HPDE6-E6E7 (cell line): ENCODE measurements at regions not wholly inside any gene's neighbourhood (a gene's known extent, or its start where the extent isn't known, plus 50 kb on each side); places are given as distances from the start of the nearest gene placed in this dataset.
"Not testable (repeated sequence)": the region's sequence is repeated elsewhere in the genome, so short reads cannot be mapped to it uniquely, and the experiment has no call there.

Experiments used
- DNase-seq: peaks from one replicate; pipeline ENCODE4 v3.0.0; 2011; ENCODE audit warnings: missing footprints; ENCODE audit errors: extremely low spot score

DNA sequence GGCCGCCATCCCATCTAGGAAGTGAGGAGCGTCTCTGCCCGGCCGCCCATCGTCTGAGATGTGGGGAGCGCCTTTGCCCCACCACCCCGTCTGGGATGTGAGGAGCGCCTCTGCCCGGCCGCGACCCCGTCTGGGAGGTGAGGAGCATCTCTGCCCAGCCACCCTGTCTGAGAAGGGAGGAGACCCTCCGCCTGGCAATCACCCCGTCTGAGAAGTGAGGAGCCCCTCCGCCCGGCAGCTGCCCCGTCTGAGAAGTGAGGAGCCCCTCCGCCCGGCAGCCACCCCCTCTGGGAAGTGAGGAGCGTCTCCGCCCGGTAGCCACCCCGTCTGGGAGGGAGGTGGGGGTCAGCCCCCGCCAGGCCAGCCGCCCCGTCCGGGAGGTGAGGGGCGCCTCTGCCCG is 194.2 kb upstream of the FBXL4 start:
- DNase-seq: not testable (repeated sequence)

DNA sequence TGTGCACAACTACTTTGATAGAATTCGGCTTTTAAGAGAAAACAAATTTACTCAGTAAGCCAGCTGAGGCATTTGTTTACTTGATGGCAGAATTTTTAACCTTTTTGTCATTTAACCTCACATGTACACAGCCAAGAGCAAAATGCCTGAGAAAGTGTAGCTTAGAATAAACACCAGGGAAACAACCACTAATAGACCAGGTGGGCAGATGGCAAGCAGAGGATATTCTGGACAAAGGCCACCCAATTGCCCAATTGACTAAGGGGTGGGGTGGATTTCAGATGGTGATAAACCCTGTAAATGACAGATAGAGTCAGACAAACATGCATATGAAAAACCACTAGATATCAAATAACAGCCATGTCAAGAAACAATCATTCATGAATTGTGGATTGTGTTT is 190.7 kb upstream of the FBXL4 start:
- no peak for DNase-seq

DNA sequence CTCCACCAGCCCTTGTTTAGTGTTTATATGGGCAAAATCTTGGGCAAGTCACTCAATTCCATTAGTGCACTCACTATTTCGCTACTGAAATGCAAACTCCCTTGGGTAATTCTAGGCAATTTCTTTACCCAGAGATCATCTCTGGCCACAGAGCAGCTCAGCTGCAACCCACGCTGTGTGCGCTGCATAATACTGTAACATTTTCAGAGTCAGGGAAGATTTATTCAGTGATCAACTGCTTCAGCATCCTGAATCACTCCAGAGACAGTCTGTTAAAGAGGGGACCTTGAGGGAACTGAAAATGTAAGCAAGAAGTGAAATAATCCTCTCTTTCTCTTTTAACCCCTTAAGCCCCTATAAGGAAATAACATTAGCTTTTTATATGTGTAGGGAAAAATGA is 189.6 kb upstream of the FBXL4 start:
- no peak for DNase-seq

DNA sequence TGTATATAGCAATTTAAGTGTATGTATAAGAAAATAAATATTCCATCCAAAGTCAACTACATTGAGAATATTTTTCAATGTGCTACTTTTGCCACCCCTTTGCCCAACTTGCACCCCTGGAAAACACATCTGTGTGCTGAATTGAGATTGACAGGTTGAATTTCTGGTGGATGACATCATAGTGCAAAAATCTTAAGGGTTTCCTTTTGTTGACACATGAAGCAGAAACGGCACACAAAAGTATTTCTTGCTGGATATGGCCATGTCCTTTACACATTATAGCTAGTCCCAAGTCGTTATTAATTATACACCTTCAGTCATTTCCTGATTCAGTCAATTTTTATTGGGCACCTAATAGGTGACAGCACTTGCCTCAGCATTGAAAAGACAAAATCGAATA is 188.7 kb upstream of the FBXL4 start:
- no peak for DNase-seq

DNA sequence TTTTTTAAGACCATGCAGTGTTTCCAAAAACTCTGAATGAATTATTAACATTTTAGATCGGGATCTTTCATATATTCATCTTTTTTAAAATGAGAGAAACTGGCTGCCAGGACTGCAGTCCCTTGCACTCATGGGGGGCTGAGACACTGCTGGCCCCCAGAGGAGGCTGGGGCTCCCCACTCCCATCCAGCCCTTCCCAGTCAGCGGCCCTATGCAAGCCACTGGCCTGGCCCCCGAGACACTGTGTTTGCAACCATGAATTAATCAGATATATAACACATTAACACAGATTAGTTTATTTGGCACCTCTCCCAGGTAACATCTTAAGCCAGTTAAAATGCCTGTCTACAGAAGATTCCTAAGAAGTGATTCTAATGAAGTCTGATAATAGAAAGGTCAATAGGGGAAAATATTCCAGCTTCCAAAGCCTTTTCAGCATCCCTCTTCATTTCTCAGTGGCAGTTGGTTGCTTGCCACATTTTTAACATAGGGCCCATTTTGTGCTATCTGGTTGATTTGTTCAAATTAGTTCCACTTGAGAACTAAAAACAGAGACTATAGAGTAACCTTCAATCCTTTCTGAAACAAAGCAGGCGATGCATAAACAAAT is 184.4 kb upstream of the FBXL4 start:
- no peak for DNase-seq

DNA sequence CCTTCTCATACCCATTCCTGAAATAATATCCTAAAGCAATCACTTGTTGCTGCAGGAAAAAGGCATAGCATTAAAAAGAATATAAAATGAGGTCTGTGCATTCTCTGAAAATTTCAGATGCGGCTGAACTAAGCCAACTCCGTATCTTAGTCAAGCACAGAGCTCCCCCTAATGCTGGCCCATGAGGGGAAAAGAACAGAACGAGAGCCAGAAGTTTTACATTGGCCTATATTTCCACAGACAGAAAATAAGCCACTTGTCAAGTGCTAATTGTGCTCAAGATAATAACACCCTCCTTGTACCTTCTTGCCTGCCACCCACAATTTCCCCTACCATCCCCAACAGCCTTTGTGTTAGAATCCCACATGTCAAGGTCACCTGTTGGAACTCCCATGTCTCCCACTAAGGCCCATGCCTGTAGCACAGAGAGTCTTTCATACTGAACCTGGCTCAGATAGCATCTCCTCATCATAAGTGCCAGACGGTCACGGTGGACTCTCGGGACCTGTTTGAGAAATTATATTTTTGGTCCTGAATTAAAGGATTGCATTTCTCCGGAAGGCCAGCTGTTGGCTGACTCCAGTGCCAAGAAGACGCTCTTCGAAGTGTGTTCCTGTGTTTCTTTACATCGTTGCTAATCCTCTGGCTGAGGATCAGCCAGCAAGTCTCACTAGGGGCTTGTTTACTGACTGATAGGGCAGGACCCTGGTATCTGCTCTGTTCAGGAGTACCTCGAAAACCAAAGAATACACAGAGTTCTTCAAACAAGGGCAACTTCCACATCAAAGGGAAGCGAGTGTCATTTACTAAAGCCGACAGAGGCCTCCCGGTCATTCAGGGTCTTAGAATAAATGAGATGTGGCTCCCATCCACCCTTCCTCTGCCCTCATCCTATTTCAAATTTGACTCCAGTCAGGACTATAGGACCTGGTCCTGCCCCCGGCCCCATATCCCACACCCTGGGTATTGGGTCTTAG is 183.4 kb upstream of the FBXL4 start:
- DNase-seq: no peak

DNA sequence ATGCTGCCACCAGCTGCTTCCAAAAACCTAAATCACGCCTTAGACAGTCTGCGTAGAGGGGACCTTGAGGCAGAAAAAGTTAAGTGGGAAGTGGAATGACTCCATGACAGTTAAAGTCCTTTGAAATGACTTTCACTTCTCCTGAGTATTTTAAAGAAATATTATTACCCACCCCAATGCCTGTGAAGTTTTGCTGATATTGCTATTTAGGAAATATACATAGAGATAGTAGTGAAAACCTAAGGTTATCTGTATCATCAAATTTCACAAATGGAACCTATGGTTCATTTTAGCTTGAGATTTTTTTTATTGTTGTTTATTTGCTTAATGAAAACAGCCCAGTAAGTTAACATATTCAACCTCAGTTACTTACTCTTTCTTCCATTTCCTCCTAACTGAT is 182.1 kb upstream of the FBXL4 start:
- no peak for DNase-seq

DNA sequence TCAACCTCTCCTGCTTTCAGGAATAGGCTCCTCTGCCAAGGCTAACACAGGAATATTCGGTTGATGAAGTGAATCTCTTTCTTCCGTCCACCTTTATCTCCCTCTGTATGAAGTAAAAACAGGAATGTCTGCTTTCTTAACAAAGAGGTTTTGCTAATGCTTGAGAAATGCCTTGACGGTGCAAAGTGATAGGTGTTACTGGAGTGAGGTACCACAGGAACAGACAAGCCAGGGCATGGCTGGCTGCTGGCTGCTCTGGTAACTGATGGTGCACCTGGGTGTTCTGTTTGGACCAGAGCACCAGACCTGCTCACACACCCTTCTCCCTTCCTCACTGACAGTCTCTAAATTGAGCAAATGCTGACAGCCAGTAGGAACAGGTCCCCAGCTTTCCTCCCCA is 174.0 kb upstream of the FBXL4 start:
- DNase-seq: peak; percentile 15

DNA sequence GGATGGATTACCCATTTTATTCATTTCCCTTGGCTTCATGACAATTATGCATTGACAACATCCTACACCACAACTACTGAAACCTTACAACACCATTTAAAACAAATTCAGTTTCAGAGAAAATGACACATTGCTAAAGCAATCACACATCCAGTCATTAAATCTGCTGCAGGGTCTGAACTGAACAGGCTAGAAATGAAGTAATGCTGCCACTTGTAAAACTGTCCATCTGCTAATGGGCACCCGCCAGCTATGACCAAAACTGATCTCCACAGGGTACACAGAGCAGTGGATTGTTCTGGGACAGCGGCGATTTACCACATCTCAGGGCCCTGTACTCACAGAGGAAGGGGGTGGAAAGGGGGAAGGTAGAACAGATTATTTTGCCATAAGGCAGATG is 172.9 kb upstream of the FBXL4 start:
- no peak for DNase-seq

DNA sequence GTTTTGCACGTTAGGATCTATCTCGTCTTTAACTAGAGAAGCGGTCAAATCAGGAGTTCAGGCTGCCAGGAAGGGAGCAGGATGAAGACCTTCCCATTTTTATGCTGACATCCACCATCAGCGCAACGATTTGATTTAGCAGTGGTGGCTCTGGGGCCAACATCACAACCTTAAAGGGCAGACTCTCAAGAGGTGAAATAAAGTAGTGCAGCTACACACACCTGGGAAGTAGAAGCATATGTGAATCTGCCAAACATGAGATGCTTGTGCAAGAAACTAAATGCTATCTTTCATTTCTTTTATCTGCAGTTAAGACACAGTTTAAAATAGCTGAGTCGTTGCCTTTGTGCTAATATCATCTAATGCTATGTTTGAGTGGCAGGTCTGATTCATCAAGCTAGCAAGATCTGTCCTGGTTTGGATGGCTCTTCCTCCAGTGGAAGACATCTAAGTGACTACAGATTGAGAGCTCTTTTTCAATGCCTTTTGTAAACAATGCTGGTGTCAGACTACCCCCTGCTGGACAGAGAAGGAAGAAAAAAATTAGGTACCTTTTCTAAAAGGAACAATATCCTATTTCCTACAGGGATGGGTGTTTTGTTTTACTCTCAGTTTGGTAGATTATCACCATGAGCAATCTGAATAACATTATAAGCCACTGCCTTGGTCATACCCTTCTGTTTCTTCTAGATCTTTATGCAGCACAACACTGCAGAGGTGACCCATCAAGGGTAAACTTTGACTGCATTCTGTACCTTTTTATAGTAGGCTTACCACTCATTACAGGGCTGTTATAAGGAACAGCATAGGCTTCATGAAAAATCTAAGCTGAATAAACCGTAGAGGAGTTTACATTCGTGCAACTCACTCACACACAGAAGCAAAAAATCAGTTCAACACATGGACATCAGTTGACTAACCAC is 171.6 kb upstream of the FBXL4 start:
- DNase-seq: peak; percentile 14

DNA sequence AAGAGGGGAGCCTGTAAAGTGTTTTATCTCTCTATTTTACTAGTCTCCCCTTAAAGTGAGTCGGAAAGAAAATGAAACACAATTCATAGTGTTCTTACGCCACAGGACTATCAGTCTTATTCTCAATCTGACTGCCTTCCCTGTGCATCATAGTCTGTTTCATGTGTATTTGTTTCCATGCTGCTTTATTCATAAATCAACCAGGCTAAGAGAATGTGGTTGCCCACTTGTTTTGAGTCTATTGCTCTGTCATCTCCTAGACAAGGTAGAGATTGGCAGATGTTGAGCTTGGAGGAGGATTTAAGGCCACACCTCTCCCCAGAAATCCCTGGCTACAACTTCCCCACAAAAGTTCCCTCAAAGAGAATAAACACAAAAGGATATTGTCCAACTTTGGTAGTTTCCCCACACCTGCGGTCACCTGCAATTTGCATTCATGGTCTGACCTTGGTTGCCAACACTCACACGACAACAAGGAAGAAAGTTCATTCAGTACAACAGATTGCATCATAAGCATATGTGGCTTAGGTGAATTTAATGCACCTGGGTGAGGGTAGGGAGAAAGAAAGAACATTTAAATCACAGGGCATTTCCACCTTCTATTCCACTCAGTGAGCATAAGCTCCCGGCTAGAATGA is 167.1 kb upstream of the FBXL4 start:
- DNase-seq: no peak

DNA sequence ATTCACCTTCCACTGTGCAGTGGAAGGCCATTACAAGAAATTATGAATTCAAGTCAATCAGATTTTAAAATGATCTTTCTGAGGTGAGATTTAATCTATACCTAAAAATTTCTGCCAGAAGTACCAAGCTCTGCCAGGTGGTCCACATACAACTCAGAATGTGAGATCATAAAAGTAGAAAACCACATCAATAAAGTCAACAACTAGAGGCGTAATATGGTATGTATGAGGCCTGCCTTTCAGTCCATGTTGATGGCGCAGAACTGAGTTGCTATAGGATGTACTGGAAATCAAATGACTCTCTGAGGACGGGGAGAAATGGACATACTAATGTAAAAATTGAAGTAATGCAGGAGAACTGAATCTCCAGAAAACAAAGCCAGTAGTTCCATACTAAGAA is 163.8 kb upstream of the FBXL4 start:
- no peak for DNase-seq

DNA sequence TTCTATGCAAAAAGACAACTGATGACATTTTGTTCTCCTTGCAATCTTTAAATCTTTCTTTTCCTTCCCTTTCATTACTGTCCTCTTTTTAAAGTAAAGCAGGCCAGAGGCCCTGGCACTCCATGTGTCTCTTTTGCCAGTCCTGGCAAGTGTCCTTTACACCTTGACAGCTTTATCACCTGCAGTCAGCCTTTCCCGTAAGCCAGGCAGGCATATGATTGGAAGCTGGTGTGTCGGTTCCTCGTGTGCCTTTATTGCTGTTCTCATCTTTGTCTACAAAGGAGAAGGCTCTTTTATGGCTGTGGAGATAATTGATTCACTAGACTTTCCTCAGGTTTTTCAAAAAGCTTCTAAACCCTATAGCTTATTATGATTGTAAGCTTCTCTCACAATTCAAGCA is 162.3 kb upstream of the FBXL4 start:
- no peak for DNase-seq

DNA sequence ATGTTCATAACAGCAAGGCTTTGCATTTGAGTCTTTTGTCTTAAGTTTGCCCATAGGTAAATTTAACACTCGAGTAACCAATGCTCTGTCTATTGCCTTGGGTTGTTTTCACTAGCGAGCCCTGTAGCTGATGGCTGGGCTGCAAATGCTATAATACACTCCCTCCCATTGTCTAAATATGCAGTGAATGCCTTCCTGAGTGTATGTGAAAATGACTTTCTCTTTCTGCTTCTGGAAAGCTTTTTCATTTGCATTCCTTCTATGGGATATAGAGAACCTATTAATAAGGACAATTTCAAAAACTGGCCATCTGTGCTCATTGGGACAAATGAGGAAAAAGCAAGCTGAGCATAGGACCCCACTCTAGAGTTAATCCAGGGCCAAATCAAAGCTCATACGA is 156.5 kb upstream of the FBXL4 start:
- DNase-seq: no peak

DNA sequence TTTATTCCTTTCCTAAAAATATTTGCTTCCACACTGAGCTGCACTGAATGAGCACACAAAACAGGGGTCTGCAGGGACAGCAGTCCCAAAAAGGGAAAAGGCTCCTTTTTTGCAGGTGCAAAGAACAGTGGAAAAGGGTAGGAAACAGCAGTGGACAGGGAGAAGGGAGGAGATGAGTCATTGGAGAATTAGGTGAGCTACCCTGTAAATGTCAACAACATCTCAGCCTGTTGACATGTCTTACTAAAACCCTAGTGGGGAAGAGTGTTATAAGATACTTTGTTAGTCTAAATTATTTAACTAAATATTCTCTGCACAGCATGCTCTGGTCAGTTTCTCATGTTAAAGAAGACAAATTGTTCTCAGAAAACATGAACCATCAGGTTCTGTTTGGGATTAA is 151.5 kb upstream of the FBXL4 start:
- no peak for DNase-seq

DNA sequence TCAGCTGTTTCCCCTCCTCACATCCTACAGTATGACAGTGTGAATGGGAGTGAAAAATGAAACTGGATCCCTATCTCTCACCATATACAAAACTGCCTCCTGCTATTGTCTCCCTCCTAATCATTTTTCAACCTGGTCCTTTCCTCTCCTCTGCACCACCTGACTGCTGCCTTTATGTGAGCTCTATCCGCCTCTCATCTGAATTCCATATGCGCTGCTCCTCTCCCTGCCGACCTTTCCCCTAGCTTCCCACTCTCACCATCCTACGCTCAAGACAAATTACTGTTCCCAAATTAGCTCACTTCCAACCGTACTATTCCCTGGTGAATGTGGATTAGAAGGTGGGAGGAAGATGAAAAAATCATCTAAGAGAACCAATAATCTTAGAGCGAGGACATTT is 148.4 kb upstream of the FBXL4 start:
- no peak for DNase-seq

DNA sequence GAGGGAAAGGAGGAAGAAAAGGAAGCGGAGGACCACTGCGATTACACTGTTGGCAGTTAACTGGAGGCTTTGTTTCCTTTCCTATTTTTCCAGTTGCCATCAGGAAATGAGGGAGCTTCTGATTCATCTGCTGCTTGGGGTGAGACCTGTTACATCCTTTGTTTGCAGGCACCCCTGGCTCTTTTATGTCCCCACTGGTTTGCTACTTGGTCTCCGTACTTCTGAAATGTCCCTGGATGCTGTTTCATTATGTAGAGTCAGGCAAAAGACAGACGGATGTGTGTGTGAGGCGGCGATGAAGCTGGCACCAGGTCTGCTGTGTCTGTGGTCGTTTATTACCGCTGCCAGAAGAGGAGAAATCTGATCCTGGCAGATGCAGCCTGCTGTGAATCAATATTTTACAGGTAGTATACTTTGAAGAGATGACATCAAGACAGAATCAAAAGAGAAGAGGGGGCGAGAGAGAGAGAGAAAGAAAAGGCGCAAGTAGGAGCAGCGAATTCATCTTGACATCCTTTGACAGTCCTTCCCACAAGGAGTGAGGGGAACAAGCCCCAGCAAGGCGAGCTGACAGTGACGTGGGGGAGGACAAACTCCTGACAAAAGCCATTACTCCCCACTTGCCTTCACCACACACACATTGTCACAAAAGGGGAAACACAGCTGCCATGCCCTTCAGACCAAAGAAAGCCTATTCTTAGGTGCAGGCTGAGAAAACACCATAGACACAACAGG is 145.9 kb upstream of the FBXL4 start:
- DNase-seq: no peak

DNA sequence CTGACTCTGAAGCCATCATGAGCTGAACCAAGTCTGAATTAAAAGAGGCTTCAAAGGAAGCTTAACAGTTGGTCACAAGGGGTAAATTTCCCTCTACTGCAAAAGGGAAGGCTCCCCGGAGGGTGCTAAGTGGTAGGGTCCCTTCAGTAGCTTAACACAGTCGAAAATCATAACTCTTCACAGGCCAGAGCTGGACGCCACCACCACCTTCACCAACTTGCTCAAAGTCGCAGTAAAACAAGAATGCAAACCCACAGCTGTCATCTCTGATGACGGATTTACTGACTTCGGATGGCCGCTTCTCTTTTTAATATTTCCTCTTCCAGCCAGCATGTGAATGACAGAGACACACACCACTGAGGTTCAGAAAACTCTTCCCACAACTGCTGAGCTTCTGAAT is 144.7 kb upstream of the FBXL4 start:
- no peak for DNase-seq

DNA sequence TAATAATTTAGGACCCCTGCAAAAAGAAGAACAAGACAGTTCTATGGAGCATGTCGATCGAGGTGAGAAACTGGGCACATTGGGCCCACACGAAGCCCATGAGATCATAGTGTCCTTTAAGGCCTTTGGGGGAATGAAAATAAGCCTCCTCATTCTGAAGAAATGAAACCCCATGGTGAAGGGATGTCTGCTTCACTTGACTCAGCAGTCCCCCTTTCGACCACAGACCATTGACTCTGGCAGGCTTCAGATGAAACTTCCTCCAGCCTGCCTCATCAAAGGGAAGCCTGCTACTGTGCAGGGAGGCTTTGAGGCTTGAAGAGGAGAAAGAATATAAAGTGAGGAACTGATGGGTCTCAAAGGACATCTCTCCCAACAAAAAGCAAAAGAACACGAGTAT is 144.2 kb upstream of the FBXL4 start:
- DNase-seq: no peak

DNA sequence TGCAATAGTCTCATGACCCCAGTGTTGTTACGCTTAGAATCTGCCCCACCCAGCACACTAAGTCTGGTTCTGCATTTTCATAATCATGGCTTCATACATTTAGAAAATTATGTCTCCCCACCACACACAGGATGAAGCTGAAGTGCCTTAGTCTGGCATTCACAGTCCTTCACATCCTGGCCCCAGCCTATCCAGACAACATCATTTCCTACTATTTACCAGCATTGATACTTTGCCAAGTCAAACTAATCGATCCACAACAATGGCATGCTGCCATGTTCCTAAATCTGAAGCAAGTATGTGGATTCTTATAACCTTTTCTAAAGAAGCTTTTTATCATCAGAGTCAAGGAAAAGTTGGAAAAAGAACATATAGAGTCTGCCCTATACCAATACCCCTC is 132.4 kb upstream of the FBXL4 start:
- DNase-seq: no peak

DNA sequence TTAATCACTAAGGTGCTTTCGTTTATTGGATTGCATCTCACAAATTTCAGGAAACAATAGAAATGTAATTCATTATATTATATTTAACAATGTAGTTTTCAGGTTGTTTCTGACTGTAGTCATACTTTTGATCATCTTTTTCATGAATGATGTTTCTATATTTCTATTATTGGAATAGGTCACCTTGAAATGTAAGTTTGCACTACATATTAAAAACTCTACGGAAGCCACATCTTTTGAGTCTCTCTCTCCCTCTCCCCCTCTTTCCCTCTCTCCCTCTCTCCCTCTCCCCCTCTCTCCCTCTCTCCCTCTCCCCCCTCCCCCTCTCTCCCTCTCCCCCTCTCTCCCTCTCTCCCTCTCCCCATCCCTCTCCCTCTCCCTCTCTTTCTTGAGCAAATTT is 131.3 kb upstream of the FBXL4 start:
- no peak for DNase-seq
